NOMO-1 (cell line): ENCODE measurements at regions not wholly inside any gene's neighbourhood (a gene's known extent, or its start where the extent isn't known, plus 50 kb on each side); places are given as distances from the start of the nearest gene placed in this dataset.
"Not testable (repeated sequence)": the region's sequence is repeated elsewhere in the genome, so short reads cannot be mapped to it uniquely, and the experiment has no call there.

Source experiments
- DNase-seq, 2 experiments: peaks; one replicate each; lab custom pipeline; 2025; ENCODE audit not compliant: unreplicated experiment in 2 of 2; lab: John Stamatoyannopoulos, UW

DNA sequence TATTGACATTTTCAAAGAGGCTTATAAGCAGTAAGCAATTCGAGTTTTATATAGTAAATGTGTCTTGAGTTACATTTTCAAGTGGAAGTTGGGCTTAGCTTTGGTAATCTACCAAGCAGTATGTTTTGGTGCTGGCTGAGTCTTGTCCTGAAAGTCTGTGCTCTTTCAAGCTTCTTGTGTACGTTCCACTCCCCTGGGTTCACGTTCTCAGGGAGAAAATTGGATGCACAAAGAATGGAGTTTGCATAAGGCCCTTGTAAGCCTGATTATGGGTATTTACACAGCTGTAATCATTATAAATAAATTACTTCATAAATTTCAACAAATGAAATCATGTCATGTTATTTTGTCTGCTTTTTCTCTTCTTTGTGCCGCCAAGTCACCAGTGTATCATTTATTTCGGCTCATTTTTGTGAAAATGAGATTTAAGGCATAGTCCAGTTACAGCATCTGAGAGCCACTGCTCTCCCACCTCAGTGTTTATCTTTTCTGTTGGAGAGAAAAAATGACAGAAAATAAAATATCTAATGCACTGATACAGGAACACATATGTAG, 262.5 kb downstream of the BTBD3 start:
- no peak for DNase-seq

- DNase-seq: no peak
These were observed 280.6 kb downstream of the BTBD3 start for GRCh38 chr20:12198281-12198680.

GRCh38 chr20:12199703-12200102, 282.0 kb downstream of the BTBD3 start:
- no peak for DNase-seq

- DNase-seq: no peak
These were observed 283.7 kb downstream of the BTBD3 start for GRCh38 chr20:12201289-12201991.

GRCh38 chr20:12203399-12203798, 285.7 kb downstream of the BTBD3 start:
- DNase-seq: no peak

DNA sequence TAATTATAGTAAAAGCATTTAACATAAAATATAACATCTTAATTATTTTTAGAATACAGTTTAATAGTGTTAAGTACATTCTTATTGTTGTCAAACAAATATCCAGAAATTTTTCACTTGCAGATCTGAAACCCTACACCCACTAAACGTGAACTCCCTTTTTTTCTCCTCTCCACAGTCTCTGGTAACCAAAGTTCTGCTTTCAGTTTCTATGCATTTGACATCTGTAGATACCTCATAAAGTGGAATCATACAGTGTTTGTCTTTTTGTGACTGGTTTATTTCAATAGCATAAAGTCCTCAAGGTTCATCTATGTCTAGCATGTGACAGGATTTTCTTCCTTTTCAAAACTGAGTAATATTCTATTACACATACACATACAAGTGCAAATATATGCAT, 286.3 kb downstream of the BTBD3 start:
- DNase-seq: peak; percentile 9 to 64

DNA sequence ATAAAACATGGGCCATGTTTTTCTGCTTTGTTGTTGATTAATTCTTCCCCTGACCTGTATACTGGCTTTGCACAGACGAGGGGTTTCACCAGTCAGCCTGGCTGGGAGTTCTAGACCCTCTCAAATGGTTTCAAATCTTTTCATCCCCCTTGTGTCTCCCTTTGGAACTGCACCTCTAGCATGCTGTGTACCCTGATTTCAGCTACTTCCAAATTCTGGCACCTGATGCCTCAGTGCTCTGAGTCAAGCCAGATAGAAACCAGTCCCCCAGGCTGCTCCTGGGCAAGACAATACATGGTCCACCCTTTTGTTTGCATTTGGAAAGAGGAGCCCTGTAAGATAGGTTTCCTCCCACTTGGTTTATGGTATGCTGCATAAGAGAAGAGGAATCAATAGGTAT, 290.2 kb downstream of the BTBD3 start:
- no peak for DNase-seq

GRCh38 chr20:12210591-12210990, 292.9 kb downstream of the BTBD3 start:
- no peak for DNase-seq

- DNase-seq: no peak
These were observed 293.7 kb downstream of the BTBD3 start for GRCh38 chr20:12211361-12211760.

GRCh38 chr20:12217382-12217781, 299.7 kb downstream of the BTBD3 start:
- no peak for DNase-seq

GRCh38 chr20:12219798-12220197, 302.1 kb downstream of the BTBD3 start:
- DNase-seq: no peak

DNA sequence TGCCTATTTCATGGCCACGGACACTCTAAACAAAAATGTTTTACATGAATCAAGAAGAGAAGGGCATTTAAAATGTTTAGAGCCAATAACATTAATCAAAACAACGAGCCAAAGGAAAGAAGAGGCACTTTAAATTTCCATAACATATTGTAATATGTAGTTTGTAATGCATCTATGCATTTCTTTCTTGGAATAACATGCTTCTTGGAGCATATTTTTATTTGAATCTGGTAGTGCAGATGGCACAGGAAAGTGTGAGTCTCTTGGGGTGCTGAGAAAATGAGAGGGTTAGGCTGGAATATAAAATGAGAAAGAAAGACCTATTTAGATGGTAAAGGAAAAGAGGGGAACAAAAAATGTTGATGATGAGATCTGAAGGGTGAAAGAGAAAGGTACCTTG, 305.4 kb downstream of the BTBD3 start:
- DNase-seq: no peak

DNA sequence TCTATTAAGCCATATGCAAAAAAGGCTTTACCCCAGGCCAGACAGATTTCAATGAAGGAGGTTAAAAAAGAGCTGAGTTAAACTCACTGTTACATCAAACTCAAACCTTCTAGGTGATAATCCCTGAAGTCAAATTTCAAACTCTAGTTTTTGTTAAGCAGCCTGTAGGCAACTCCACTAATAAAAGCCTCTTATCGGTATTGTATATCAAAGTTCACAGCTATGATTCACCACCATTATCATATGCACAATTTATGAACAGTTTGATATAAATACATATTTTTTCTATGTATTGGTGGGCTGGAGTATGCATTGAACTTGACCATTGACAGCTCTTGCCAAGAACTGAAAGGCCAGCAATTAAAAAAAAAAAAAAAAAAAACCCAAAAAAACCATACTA, 308.2 kb downstream of the BTBD3 start:
- DNase-seq: no peak

DNA sequence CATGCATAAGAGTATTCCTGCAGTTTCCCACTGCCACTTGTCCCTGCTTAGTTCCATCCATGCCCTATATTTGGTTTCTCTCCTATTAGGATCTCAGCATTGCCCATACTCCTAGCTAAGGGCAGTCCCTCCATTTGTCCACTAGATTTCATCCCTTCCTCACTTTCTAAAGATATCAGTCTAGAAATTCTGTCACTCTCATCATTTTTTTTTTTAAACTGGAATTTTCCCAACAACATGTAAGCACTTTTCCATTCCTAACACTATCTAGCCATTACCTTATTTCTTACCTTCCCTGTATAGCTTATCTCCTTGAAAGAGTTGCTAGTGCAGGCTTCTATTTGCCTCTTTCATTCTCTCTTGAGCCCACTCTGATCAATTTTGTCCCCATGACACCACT, 312.2 kb downstream of the BTBD3 start:
- no peak for DNase-seq

DNA sequence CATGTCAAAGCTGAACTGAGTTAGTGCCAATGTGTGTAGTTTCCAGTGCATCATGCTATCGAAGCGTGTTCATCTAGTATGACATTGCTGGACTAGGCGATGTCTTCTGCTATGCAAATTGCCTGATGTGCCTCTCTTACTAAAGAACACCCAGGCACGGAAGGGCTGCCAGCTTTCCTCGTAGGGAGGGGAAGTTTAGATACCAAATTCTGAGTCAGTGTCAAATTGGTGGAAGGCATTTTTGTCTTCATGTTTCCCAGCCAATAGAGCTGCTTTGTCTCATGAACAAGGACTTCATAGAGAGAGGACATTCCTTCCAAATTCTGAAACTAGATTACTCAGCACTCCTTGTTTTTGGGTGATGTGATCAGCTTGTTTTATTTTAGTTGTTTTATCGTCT, 320.1 kb downstream of the BTBD3 start:
- DNase-seq: no peak

DNA sequence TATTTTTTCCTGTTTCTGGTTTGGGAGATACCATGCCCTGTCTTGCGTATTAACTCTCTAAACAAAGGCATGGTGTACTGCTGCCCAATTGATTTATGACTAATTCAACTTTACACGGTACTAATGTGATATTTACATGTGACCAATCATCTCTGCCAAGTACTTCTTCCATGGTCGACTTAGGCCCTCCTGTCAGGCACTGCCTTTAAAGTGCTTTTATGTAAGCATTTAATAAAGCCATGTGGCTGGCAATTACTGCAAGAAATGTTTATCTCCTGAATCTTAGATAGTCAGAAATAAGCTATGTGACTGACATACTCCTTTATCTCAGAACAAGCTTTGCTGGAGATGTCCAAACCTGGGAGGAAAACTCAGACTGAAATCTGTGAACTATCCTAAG, 323.4 kb downstream of the BTBD3 start:
- no peak for DNase-seq

- peak; percentile 42 to 46 for DNase-seq
These were observed 325.6 kb downstream of the BTBD3 start for GRCh38 chr20:12243327-12243726.

GRCh38 chr20:12248481-12248880, 330.8 kb downstream of the BTBD3 start:
- no peak for DNase-seq

DNA sequence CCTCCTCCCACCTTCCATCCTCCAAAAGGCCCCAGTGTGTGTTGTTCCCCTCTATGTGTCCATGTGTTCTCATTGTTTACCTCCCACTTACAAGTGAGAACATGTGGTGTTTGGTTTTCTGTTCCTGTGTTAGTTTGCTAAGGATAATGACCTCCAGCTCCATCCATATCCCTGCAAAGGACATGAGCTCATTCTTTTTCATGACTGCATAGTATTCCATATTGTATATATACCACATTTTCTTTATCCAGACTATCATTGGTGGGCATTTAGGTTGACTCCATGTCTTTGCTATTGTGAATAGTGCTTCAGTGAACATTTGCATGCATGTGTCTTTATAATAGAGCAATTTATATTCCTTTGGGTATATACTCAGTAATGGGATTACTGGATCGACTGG, 333.0 kb downstream of the BTBD3 start:
- not testable (repeated sequence) for DNase-seq

- no peak for DNase-seq
These were observed 335.1 kb downstream of the BTBD3 start for GRCh38 chr20:12252793-12253192.

DNA sequence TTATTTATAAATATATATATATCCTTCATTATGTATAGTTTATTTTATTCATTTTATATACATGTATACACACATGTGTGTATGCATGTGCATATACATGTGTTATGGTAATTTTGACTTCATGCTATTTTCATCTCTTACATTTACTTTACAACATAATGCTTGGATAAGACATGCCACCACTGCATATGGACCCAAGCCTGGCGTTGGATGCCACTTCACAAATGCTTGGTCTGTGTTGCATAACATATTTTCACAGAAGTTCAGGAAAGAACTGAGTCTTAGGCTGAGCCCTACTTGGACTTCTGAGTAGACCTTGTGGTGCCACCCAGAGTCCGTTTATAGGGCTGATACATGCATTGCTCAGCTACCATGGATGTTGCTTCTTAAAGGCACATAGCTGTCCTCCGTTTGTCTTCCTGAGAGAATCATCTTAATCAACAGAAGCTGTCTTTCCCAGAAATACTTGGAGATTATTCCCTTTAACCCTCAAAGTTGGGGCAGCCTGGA, 337.8 kb downstream of the BTBD3 start:
- DNase-seq: no peak

GRCh38 chr20:12256806-12257205, 339.1 kb downstream of the BTBD3 start:
- no peak for DNase-seq

DNA sequence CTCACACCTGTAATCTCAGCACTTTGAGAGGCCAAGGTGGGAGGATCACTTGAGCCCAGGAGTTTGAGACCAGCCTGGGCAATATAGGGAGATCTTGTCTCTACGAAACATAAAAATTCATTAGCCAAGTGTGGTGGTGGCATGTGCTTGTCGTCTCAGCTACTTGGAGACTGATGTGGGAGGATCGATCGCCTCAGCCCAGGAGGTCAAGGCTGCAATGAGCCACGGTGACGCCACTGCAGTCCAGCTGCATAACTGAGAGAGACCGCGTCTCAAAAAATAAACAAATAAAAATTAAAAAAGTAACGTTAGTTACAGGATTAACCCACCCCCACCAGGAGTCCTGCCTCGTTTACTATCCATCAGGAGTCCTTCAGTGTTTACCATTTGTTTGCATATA, 345.1 kb downstream of the BTBD3 start:
- no peak for DNase-seq
